ENCODE measurements at regions not wholly inside any gene's neighbourhood (a gene's known extent, or its start where the extent isn't known, plus 50 kb on each side); places are given as distances from the start of the nearest gene placed in this dataset.

DNA sequence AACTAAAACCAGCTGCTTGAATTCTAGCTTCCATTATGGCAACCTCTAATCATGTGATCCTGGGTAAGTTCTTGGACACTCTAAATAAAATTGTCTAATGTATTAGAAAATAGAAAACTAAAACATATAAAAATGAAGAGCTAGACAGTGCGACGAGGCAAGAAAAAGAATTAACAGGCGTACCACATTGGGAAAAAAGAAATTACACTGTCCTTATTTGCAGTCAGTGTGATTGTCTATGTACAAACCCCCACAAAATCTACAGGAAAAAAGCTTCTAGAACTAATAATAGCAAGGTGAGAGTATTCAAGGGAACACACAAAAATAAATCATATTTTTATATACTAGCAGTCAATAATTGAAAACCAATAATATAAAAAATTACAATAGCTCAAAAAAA is 625.6 kb upstream of the MKI67 start:
- no peaks in the 10 kb centered on the region for H3K9me3 ChIP-seq
- H3K27ac ChIP-seq = no peak overlapping the region

GRCh38 chr10:128759174-128759573 is 633.0 kb upstream of the MKI67 start:
- no peaks in the 10 kb centered on the region for H3K36me3 ChIP-seq
- no peak for DNase-seq
- intact Hi-C loops (cut with DNase I; ENCODE audit: low total_unique reads) = no loop called here

More for the DNA sequence above, 625.6 kb upstream of the MKI67 start:
- no peaks in the 10 kb centered on the region for H3K27me3 ChIP-seq
- no peaks in the 10 kb centered on the region for H3K4me1 ChIP-seq
- TF ChIP-seq CTCF (IDR thresholded peaks at IDR 0.05) (no peak), POLR2A (IDR thresholded peaks at IDR 0.05) (no peak)
- H3K36me3 ChIP-seq = no peaks in the 10 kb centered on the region
- intact Hi-C loops (cut with DNase I; ENCODE audit: low total_unique reads) = no loop called here
- DNase-seq = no peak
- no peak overlapping the region for H3K4me3 ChIP-seq

DNA sequence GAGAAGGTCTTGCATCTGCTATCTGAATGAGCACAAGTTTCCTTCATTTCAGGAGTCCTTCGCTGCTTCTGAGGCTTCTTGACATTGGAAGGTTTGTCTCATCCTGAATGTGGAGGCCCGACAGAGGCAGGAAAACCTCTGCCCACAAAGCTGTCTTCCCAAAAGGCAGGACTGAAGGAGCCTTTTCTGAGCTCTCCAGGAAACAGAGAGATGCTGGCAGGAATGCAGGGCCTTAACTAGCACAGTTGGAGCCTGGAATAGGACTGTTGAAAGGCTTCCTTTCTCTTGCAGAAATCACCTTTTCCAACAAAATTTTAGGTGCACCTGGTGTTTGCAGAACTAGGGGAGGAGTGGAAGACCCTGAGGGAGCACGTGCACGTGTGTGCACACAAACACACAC is 637.4 kb upstream of the MKI67 start:
- no peaks in the 10 kb centered on the region for H3K4me1 ChIP-seq
- no peak for DNase-seq
- TF ChIP-seq CTCF (IDR thresholded peaks at IDR 0.05) (no peak), POLR2A (IDR thresholded peaks at IDR 0.05) (no peak)

More at GRCh38 chr10:128759174-128759573, 633.0 kb upstream of the MKI67 start:
- Histone ChIP-seq H3K27me3 (no peaks in the 10 kb centered on the region), H3K27ac (no peak overlapping the region), H3K9me3 (no peaks in the 10 kb centered on the region), H3K4me3 (no peak overlapping the region), H3K4me1 (no peaks in the 10 kb centered on the region)
- no peak for TF ChIP-seq CTCF (IDR thresholded peaks at IDR 0.05)
- TF ChIP-seq POLR2A (IDR thresholded peaks at IDR 0.05) = no peak

GRCh38 chr10:128764190-128764589 is 638.0 kb upstream of the MKI67 start:
- intact Hi-C loops (cut with DNase I; ENCODE audit: low total_unique reads) = no loop called here
- no peak for TF ChIP-seq POLR2A (IDR thresholded peaks at IDR 0.05)
- TF ChIP-seq CTCF (IDR thresholded peaks at IDR 0.05) = no peak

More for the DNA sequence above, 637.4 kb upstream of the MKI67 start:
- Histone ChIP-seq H3K36me3 (no peaks in the 10 kb centered on the region), H3K4me3 (no peak overlapping the region), H3K27ac (no peak overlapping the region), H3K9me3 (no peaks in the 10 kb centered on the region), H3K27me3 (no peaks in the 10 kb centered on the region)
- intact Hi-C loops (cut with DNase I; ENCODE audit: low total_unique reads) = no loop called here

DNA sequence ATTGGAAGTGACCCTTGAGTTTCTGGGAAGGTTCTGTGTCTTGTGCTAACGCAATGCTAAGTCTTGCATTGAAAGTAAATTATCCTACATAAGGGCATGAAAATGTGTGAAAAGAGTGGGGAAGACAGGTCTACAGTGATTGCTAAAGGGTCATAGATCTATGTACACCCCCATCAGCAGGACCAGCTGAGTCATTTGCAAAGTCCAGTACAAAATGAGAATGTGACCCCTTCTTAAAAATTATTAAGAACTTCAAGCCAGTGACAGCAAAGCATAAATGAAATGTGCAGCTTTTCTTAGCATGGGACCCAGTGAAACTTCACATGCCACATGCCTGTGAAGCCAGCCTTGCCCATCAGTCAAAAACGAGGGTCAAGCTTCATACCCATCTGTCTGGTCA is 640.7 kb upstream of the MKI67 start:
- Histone ChIP-seq H3K9me3 (no peaks in the 10 kb centered on the region), H3K36me3 (no peaks in the 10 kb centered on the region), H3K27ac (no peak overlapping the region), H3K4me3 (no peak overlapping the region), H3K27me3 (no peaks in the 10 kb centered on the region), H3K4me1 (no peaks in the 10 kb centered on the region)
- no peak for TF ChIP-seq CTCF (IDR thresholded peaks at IDR 0.05)
- intact Hi-C loops (cut with DNase I; ENCODE audit: low total_unique reads) = no loop called here
- no peak for DNase-seq

More at GRCh38 chr10:128764190-128764589, 638.0 kb upstream of the MKI67 start:
- Histone ChIP-seq H3K4me1 (no peaks in the 10 kb centered on the region), H3K27ac (no peak overlapping the region), H3K4me3 (no peak overlapping the region), H3K9me3 (no peaks in the 10 kb centered on the region), H3K36me3 (no peaks in the 10 kb centered on the region), H3K27me3 (no peaks in the 10 kb centered on the region)
- no peak for DNase-seq

Measured in uterus (tissue), 3 donors.